NOMO-1 (cell line): ENCODE measurements at regions not wholly inside any gene's neighbourhood (a gene's known extent, or its start where the extent isn't known, plus 50 kb on each side); places are given as distances from the start of the nearest gene placed in this dataset.

Experiments
- DNase-seq, 2 experiments: peaks; one replicate each; lab custom pipeline; 2025; ENCODE audit not compliant: unreplicated experiment in 2 of 2; lab: John Stamatoyannopoulos, UW

GRCh38 chr6:170048615-170049256 lies 242.1 kb downstream of the DLL1 start:
- peak; percentile 75 to 81 for DNase-seq

- DNase-seq: no peak
Observed at GRCh38 chr6:170047823-170048222, 243.1 kb downstream of the DLL1 start.

GRCh38 chr6:170046791-170047626 lies 243.9 kb downstream of the DLL1 start:
- DNase-seq: peak in 1 of 2 experiments; percentile 18

GRCh38 chr6:170045981-170046667 lies 244.8 kb downstream of the DLL1 start:
- no peak for DNase-seq

GRCh38 chr6:170045563-170045960 lies 245.3 kb downstream of the DLL1 start:
- no peak for DNase-seq

GRCh38 chr6:170044836-170045562 lies 245.9 kb downstream of the DLL1 start:
- DNase-seq: no peak

GRCh38 chr6:170043881-170044790 lies 246.7 kb downstream of the DLL1 start:
- DNase-seq: no peak

- no peak for DNase-seq
Observed at GRCh38 chr6:170043150-170043819, 247.6 kb downstream of the DLL1 start.

GRCh38 chr6:170042596-170043118 lies 248.2 kb downstream of the DLL1 start:
- no peak for DNase-seq

- no peak for DNase-seq
Observed at GRCh38 chr6:170042123-170042522, 248.8 kb downstream of the DLL1 start.

GRCh38 chr6:170041526-170041925 lies 249.4 kb downstream of the DLL1 start:
- DNase-seq: no peak

- DNase-seq: no peak
Observed at GRCh38 chr6:170040906-170041305, 250.0 kb downstream of the DLL1 start.

GRCh38 chr6:170040115-170040500 lies 250.8 kb downstream of the DLL1 start:
- DNase-seq: no peak

GRCh38 chr6:170039156-170040114 lies 251.4 kb downstream of the DLL1 start:
- no peak for DNase-seq

GRCh38 chr6:170038708-170039107 lies 252.2 kb downstream of the DLL1 start:
- DNase-seq: no peak

- no peak for DNase-seq
Observed at GRCh38 chr6:170038251-170038650, 252.6 kb downstream of the DLL1 start.

GRCh38 chr6:170037541-170038250 lies 253.2 kb downstream of the DLL1 start:
- no peak for DNase-seq
